Endothelial cell (in vitro differentiated cells): ENCODE measurements at regions not wholly inside any gene's neighbourhood (a gene's known extent, or its start where the extent isn't known, plus 50 kb on each side); places are given as distances from the start of the nearest gene placed in this dataset.

ENCODE experiments used
- DNase-seq: peaks from one replicate; pipeline ENCODE4 v3.0.0; 2021; ENCODE audit warnings: low spot score
- H3K27ac Mint-ChIP-seq: one replicate; pipeline ENCODE4 v1.8.0; 2021; ENCODE audit warnings: mixed read lengths, inconsistent platforms; ENCODE audit not compliant: unreplicated experiment
- H3K27me3 Mint-ChIP-seq: one replicate; pipeline ENCODE4 v1.8.0; 2021; ENCODE audit warnings: mild to moderate bottlenecking, moderate library complexity, mixed read lengths, inconsistent platforms; ENCODE audit not compliant: unreplicated experiment
- H3K36me3 Mint-ChIP-seq: one replicate; pipeline ENCODE4 v1.8.0; 2021; ENCODE audit warnings: mild to moderate bottlenecking, low read depth, mixed read lengths, inconsistent platforms; ENCODE audit not compliant: unreplicated experiment
- H3K4me1 Mint-ChIP-seq: one replicate; pipeline ENCODE4 v1.8.0; 2021; ENCODE audit warnings: mild to moderate bottlenecking, mixed read lengths, inconsistent platforms; ENCODE audit not compliant: unreplicated experiment
- H3K4me3 Mint-ChIP-seq: one replicate; pipeline ENCODE4 v1.8.0; 2021; ENCODE audit warnings: mild to moderate bottlenecking, mixed read lengths, inconsistent platforms; ENCODE audit not compliant: unreplicated experiment
- H3K9me3 Mint-ChIP-seq: one replicate; pipeline ENCODE4 v1.8.0; 2021; ENCODE audit warnings: mixed read lengths, inconsistent platforms; ENCODE audit not compliant: unreplicated experiment
- CTCF ChIP-seq: fragments of 200-600 bp; sonication (generic); IDR thresholded peaks from one replicate; pipeline ENCODE4 v1.5.0; 2021; ENCODE audit warnings: antibody characterized with exemption; ENCODE audit not compliant: unreplicated experiment

- Mint-ChIP-seq H3K9me3 (no peaks in the 10 kb centered on the region), H3K4me1 (no peaks in the 10 kb centered on the region), H3K36me3 (no peaks in the 10 kb centered on the region), H3K27ac (no peak overlapping the region), H3K4me3 (no peak overlapping the region), H3K27me3 (no peaks in the 10 kb centered on the region)
- no peak for TF ChIP-seq CTCF
- no peak for DNase-seq
Measured at GRCh38 chr21:23542097-23542496, 2065.2 kb downstream of the MRPL39 start.

DNA sequence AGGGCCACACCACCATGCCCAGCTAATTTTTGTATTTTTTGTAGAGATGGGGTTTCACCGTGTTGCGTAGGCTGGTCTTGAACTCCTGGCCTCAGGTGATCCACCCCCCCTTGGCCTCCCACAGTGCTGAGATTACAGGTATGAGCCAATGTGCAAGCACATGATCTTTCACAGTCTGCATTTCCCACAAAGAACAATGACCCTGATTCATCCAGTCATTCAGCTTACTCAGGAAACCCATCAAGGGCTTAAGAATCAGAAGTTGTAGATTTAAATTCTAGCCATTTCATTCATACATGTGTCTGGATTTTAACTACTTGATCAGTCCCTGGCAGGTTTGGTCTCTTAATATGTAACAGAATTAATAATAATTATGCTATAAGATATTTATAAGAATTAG is 2065.7 kb downstream of the MRPL39 start:
- no peaks in the 10 kb centered on the region for H3K4me1 Mint-ChIP-seq
- no peak for TF ChIP-seq CTCF
- H3K4me3 Mint-ChIP-seq = no peak overlapping the region
- no peaks in the 10 kb centered on the region for H3K9me3 Mint-ChIP-seq
- no peak overlapping the region for H3K27ac Mint-ChIP-seq
- no peaks in the 10 kb centered on the region for H3K36me3 Mint-ChIP-seq
- no peaks in the 10 kb centered on the region for H3K27me3 Mint-ChIP-seq
- no peak for DNase-seq

GRCh38 chr21:23534850-23535249 is 2072.4 kb downstream of the MRPL39 start:
- Mint-ChIP-seq H3K27ac (no peak overlapping the region), H3K9me3 (peaks cover 5% of the 10 kb centered on the region), H3K27me3 (no peaks in the 10 kb centered on the region), H3K36me3 (no peaks in the 10 kb centered on the region), H3K4me1 (no peaks in the 10 kb centered on the region), H3K4me3 (no peak overlapping the region)
- DNase-seq = no peak
- TF ChIP-seq CTCF = no peak

- Mint-ChIP-seq H3K4me1 (no peaks in the 10 kb centered on the region), H3K27ac (no peak overlapping the region), H3K9me3 (peaks cover 5% of the 10 kb centered on the region), H3K27me3 (no peaks in the 10 kb centered on the region), H3K36me3 (no peaks in the 10 kb centered on the region), H3K4me3 (no peak overlapping the region)
- no peak for TF ChIP-seq CTCF
- DNase-seq = no peak
Measured at GRCh38 chr21:23531444-23531843, 2075.8 kb downstream of the MRPL39 start.

DNA sequence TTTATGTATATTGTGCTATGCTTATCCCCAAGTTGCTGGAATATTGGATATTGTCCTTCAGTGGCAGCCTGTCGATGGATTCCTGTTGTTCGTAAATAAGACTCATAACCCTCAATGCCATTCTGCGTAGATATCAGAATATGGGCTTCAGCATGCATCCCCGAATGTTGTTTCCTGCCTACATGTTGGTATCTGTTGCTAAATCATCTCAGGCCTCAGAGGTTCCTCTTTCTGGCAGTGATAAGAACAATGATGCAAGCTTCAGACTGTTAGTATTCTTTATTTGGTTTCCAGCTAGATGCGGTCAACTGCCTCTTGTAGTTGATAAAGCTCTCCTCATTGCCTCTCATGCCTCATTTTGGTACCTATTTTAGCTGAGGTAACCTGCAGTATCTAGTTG is 2082.6 kb downstream of the MRPL39 start:
- no peaks in the 10 kb centered on the region for H3K36me3 Mint-ChIP-seq
- H3K27ac Mint-ChIP-seq = no peak overlapping the region
- no peak for DNase-seq
- no peak overlapping the region for H3K4me3 Mint-ChIP-seq
- TF ChIP-seq CTCF = no peak
- H3K4me1 Mint-ChIP-seq = no peaks in the 10 kb centered on the region
- no peaks in the 10 kb centered on the region for H3K27me3 Mint-ChIP-seq
- no peaks in the 10 kb centered on the region for H3K9me3 Mint-ChIP-seq
